DMS153 treated with DMSO at 0.1 percent for 48 hours (cell line): ENCODE measurements at regions not wholly inside any gene's neighbourhood (a gene's known extent, or its start where the extent isn't known, plus 50 kb on each side); places are given as distances from the start of the nearest gene placed in this dataset.
"Not testable (repeated sequence)": the region's sequence is repeated elsewhere in the genome, so short reads cannot be mapped to it uniquely, and the experiment has no call there.

ENCODE experiments used
- DNase-seq: peaks from one replicate; lab custom pipeline; 2025; ENCODE audit not compliant: unreplicated experiment; lab: John Stamatoyannopoulos, UW

DNA sequence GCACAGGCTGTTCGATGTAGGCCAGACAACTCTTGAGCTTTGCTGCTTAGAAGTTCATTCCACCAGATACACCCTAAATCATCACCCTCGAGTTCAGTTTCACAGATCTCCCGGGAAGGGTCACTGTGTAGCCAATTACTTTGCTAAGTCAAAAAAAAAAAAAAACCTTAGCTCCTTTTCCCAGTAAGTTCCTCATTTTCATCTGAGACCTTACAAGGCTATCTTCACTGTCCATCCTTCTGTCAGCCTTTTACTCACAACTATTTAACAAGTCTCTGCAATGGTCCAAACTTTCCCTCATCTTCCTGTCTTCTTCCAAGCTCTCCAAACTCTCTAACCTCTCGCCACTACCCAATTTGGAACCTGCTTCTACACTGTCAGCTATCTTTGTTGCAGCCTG is 615.9 kb upstream of the DEFB115 start:
- not testable (repeated sequence) for DNase-seq

DNA sequence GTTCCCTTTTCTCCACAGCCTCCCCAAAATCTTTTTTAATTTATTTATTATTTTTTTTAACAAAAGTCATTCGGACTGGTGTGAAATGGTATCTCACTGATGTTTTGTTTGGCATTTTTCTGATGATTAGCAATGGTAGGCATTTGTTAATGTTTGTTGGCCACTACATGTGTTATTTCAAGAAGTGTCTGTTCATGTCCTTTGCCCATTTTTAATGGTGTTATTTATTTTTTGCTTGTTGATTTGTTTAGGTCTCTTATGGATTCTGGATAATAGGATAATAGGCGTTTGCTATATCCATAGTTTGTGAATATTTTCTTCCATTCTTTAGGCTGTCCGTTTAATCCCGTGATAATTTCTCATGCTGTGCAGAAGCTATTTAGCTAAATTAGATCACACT is 596.5 kb upstream of the DEFB115 start:
- not testable (repeated sequence) for DNase-seq

DNA sequence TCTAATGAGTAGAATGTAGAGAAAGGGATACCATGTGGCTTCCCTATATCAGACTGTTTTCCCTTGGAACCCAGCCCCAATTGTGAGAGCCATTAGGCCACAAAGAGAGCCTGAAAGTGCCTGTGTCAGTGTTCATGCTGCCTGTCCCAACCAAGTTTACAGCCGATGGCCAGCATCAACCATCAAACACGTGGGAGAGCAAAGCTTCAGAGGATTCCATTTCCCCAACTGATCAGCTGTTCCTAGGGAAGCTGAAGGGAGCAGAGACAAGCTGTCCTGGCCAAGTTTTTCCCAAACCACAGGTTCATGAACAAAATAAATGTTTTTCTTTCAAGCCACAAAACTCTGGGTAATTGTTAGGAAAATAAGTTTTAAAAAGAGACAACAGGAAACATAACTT is 589.0 kb upstream of the DEFB115 start:
- not testable (repeated sequence) for DNase-seq

DNA sequence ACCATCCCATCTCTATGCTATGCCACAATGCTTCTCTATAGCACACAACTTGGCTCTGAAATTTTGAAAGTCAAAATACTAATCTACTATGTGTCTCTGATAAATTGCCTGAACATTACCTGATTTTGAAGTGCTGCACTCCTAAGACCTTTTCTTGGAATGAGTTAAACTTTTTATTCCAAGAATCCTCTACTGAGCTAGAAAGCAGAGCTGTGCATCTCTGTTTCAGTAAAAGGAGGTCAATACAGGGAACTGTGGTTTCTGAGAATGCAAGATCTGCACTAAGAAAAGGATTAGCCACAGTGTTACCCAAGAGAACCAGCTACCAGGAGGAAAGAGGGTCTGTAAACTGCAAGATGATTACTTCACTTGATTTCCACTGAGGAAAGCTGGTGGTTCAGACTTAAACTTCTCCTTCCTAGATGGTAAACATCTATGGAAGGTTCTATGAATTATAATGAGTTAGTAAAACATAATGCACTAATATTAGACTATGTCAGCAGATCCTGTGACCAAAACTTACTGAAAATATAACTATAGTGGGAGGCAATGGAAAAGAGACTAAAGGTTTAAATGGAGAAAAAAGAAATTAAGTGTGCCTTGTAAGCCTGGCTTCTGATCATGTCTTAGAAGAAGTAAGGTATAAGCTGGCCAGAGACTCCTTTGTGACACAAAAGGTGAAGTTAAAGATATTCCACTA is 588.0 kb upstream of the DEFB115 start:
- not testable (repeated sequence) for DNase-seq

DNA sequence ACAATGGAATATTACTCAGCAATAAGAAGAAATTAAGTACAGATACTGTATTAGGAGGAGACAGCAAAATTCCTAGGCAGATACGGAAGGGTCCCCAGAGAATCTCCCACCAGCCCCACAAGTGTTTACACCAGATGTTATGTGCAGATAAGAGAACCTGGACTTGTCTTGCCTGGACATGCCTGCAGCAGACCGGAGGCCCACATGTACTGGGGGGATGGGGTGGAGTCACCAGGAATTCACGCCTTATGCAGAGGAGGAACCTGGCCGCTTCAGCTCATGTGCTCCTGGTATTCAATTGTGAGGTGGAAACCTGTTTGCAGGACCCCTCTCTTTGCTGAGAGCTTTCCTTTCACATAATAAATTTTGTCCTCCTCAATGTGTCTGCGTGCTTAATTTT is 586.3 kb upstream of the DEFB115 start:
- DNase-seq, result not testable (repeated sequence)

DNA sequence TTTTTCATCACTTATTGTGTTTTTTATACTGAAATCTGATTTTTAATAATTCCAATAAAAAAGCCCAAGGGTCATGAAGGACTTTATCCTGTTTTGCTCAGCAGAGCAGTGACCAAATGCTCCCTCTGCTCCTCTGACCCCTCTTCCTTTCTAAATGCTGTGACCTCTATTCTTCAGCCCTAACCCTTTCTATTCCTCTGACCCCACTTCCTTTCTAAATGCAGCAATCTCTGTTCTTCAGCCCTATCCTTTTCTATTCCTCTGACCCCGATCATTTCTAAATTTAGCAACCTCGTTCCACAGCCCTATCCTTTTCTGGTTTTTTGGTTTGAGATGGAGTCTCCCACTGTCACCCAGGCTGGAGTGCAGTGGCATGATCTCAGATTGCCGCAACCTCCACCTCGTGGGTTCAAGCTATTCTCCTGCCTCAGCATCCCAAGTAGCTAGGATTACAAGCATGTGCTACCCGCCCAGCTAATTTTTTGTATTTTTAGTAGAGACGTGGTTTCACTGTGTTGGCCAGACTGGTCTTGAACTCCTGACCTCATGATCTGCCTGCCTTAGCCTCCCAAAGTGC is 581.4 kb upstream of the DEFB115 start:
- DNase-seq, result not testable (repeated sequence)

DNA sequence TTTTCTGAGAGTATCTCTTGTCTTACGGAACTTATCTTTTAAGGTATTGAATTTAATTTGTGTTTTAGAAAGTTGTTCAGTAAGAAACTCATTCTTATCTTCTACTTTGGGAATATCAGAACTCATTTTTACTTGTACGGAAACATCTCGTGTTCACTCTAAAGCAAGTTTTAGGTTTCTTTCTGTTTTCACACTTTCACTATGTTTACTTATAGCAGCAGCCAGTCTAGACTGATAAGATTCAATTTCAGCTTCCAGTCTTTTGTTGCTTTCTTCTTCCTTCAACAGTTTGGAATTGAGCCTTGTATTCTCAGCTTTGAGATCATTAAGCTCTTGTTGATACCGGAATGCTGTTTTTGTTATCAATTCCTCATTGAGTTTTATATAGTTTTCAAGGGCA is 575.2 kb upstream of the DEFB115 start:
- DNase-seq, result not testable (repeated sequence)

DNA sequence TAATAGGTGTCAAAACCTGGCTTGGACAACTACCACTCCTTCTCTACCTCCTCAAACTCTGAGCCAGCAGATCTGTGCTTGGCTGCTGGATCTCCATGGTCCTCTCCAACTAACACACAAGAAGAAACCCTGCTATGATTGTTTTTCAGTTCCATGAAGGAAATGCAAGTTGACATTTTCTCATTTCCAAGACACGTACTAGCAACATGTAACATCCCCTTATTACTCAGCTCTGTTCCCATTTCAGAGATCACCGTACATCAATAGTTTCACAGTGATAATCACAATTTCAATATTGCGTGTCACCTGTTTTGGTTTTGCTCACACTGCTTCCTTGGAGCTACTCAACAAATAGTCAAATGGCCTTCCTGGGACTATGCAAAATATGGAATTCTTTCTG is 544.6 kb upstream of the DEFB115 start:
- not testable (repeated sequence) for DNase-seq

DNA sequence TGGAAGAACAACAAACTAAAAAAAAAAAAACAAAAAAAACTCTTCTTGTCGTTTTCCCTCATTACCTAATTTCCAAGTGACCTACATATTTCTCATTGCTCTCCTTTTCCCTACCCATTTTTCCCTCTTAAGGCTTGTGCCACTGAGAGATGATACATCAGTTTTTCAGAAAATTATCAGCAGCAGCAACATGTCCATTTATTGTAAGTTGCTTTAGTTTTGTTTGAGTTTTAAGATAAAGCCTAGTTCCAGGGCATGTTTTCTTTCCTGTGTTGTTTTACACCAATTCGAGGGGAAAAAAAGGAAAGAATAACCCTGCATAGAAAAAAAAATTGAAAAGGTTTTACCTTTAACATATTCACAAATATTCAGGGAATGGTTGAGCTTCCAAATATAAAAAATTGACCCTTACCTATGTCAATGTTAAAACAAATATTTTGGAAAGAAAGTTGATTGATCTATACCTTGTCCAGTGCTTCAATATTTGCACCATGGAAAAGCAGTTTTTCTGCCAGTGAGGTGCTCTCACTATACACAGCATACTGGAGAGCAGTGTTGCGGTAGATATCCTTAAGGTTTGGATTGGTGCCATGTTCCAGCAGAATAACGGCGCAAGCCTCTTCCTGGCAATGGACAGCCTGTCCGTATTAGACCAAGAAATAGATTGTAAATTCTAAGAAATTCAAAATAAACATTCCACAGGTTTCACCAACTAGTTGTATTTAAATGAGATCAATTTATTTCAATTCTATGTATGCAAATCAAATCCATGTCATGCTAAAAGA is 537.9 kb upstream of the DEFB115 start:
- not testable (repeated sequence) for DNase-seq

DNA sequence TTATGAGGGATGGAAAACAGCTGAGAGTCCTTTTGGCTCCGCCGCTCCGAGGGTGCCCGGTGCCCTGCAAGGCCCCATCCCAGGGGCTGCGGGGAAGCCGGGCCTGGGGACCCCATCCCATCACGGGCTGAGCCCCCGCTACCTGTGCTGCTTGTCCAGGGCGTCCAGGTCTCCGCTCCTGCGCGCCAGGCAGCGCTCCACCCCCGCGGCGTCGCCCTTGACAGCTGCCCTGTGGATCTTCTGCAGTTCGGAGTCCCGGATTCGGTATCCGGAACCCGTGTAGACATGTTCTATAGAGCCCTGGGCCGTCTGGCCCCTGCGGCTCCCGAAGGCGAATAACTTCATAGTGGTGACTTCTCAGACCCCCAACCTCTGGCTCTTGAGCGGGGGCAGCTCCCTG is 534.0 kb upstream of the DEFB115 start:
- not testable (repeated sequence) for DNase-seq

DNA sequence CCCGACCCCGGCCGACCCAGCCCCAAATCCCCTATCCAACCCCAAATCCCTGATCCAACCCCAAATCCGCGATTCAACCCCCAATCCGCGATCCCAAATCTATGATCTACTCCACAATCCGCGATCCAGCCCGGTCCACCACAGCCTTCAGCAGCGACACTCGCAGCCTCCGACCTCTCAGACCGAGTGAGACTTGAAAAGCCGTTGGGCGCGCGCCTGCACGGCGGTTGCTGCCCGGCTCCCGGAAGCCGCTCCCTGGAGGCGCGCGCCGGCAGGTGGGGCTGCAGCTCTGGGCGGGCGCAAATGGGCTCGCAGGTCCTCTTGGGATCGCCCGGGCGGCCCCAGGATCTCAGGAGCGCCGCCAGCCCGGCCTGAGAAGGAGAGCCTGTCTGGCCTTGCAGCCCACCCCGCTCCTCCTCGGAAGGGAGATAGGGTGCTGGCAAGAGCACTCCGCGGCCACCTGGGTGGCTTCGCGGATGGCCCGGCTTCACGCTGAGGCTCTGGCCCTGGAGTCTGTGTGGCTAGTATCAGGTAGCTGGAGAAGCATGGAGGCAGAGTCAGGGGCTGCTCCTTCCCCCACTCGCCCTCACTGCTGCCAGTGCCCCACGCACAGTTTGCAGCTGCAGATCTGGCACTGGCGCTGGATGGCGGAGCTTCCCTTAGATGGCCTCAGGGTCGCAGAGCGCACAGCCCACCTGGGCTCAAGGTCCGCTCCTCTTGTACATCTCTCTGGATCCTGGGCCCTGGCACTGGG is 533.4 kb upstream of the DEFB115 start:
- DNase-seq, result not testable (repeated sequence)

DNA sequence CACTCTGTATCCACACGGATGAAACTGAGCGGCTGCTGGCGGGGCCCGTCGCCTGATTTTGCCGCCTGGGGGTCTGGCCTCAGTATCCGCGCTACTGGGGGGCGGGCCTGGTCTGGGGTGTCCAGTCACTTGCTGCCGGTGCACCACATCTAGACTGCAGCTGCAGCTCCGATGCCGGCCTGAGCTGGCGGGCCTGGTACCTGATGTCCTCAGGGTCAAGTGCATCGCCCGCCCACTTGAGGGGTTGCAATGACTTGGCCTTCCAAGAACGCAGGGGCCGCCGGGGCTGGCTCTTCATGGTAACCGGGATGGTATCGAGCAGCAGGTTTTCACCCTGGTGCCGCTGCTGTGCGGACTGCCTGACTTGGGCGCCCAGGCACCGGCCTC is 532.8 kb upstream of the DEFB115 start:
- DNase-seq, result not testable (repeated sequence)

DNA sequence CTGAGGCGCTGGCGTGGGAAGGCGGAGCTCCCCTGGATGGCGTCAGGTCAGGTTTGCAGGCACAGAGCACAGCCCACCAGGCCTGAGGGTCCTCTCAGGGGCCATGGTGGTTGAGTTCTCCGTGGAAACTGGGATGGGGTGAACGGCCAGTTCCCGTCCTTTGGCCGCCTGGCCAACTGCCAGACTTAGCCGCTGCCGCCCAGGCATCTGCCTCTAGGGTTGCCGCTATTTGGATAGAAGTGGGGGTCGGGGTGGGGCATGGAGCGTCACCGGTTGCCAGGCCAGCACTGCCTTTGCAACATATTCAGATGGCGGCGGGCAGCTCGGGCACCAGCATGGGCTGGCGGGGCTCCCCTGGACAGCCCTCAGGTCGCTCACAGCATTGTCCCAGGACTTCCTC is 532.3 kb upstream of the DEFB115 start:
- not testable (repeated sequence) for DNase-seq

DNA sequence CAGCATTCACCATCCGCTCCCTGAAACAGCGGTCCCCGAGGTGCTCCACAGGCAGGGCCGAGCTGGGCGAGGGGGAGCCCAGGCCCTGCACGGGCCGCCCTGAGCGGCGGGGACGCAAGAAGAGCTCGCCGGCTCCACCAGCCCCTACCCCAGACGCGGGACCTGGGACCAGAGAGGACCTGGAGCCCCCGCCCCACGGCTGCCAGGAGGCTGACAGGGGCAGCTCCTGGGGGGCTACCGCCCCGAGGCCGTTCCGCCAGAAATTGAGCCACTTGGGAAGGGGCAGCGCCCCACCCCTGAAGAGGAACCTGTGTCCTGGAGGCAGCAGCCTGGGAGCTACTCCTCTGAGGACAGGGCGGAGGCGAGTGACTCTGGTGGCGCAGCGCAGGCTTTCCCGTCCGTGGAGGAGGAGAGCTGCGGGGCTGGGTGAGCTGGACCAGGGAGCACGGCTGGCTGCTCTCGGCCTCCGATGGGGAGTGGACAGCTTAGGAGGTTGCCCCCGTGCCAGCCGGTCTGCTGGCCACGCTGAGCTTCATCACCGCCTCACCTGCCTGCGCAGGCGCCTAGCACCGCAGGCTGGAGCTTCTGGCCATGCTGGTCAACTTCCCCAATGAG is 529.1 kb upstream of the DEFB115 start:
- DNase-seq, result not testable (repeated sequence)
